Natural killer cell (primary cell): ENCODE measurements at regions not wholly inside any gene's neighbourhood (a gene's known extent, or its start where the extent isn't known, plus 50 kb on each side); places are given as distances from the start of the nearest gene placed in this dataset.
"Not testable (repeated sequence)": the region's sequence is repeated elsewhere in the genome, so short reads cannot be mapped to it uniquely, and the experiment has no call there.

ENCODE experiments used
- ATAC-seq, 3 donors: fragments of 150-1000 bp in 2 of 3; fragments of 200-7000 bp in 1 of 3; cut with Tn5 transposase; 1 replicate in 1 of 3; 2 replicates in 2 of 3; pipeline ENCODE4 v1.10.0; 2021; ENCODE audit warnings: mild to moderate bottlenecking in 2 of 3, moderate library complexity in 2 of 3
- DNase-seq, 2 donors: peaks; one replicate each; pipeline versions ENCODE4 v3.0.0 to v3.0.0-alpha.2; 2013 to 2021; ENCODE audit warnings: mixed read lengths in 1 of 2
- H3K27ac ChIP-seq: one replicate; pipeline ENCODE4 v1.5.1; 2013; ENCODE audit warnings: mild to moderate bottlenecking, low read length
- H3K27me3 ChIP-seq: one replicate; pipeline ENCODE4 v1.6.1; 2013; ENCODE audit warnings: low read length; ENCODE audit not compliant: control insufficient read depth, insufficient read depth
- H3K36me3 ChIP-seq: one replicate; pipeline ENCODE4 v1.6.1; 2013; ENCODE audit warnings: low read length; ENCODE audit not compliant: control insufficient read depth, insufficient read depth
- H3K4me1 ChIP-seq: one replicate; pipeline ENCODE4 v1.6.1; 2013; ENCODE audit warnings: low read length; ENCODE audit not compliant: control insufficient read depth, insufficient read depth
- H3K4me3 ChIP-seq: one replicate; pipeline ENCODE4 v1.5.1; 2013; ENCODE audit warnings: low read length
- H3K9me3 ChIP-seq: one replicate; pipeline ENCODE4 v1.6.1; 2013; ENCODE audit warnings: low read length; ENCODE audit not compliant: control insufficient read depth, insufficient read depth
- H3K27ac Mint-ChIP-seq, 2 donors: one replicate each; pipeline ENCODE4 v1.8.0; 2022; ENCODE audit warnings: mild to moderate bottlenecking in 2 of 2, mixed read lengths in 2 of 2, moderate library complexity in 1 of 2
- H3K27me3 Mint-ChIP-seq, 2 donors: one replicate each; pipeline ENCODE4 v1.8.0; 2022; ENCODE audit warnings: low read depth in 2 of 2, mixed read lengths in 2 of 2
- H3K36me3 Mint-ChIP-seq: one replicate; pipeline ENCODE4 v1.8.0; 2022; ENCODE audit warnings: mixed read lengths
- H3K4me1 Mint-ChIP-seq, 2 donors: one replicate each; pipeline ENCODE4 v1.8.0; 2022; ENCODE audit warnings: mixed read lengths in 2 of 2
- H3K4me3 Mint-ChIP-seq: one replicate; pipeline ENCODE4 v1.8.0; 2022; ENCODE audit warnings: mild to moderate bottlenecking, moderate library complexity, mixed read lengths
- H3K9me3 Mint-ChIP-seq, 2 donors: one replicate each; pipeline ENCODE4 v1.8.0; 2022; ENCODE audit warnings: mixed read lengths in 2 of 2
- CTCF ChIP-seq: fragments of 200-600 bp; IDR thresholded peaks from one replicate; pipeline ENCODE4 v1.8.0; 2022; ENCODE audit warnings: antibody characterized with exemption
- WGBS: methylation state at CpG from one replicate; pipeline ENCODE4 v1.1.7; 2013; ENCODE audit warnings: missing lambda C conversion rate; ENCODE audit not compliant: insufficient coverage; 5-methylcytosine and 5-hydroxymethylcytosine counted together
- intact Hi-C: fragments of 100-400 bp; cut with micrococcal nuclease; formaldehyde crosslinking; loops from one replicate; pipeline ENCODE4 v1.14.2; 2022

GRCh38 chr14:53840444-53840843 is 116.2 kb downstream of the BMP4 start:
- intact Hi-C loops: no loop called here
- Histone ChIP-seq H3K9me3 (peaks cover 8% of the 10 kb centered on the region), H3K27ac (no peak overlapping the region), H3K36me3 (no peaks in the 10 kb centered on the region), H3K4me1 (no peaks in the 10 kb centered on the region), H3K27me3 (no peaks in the 10 kb centered on the region), H3K4me3 (no peak overlapping the region)
- no peaks in the 10 kb centered on the region for H3K4me1 Mint-ChIP-seq
- 67% methylated on average over 2 of the region's 2 CpGs for WGBS
- H3K9me3 Mint-ChIP-seq: peaks cover 6 to 8% of the 10 kb centered on the region in 2 donors
- no peak overlapping the region for H3K27ac Mint-ChIP-seq
- TF ChIP-seq CTCF: no peak
- no peaks in the 10 kb centered on the region for H3K36me3 Mint-ChIP-seq
- DNase-seq (no peak), ATAC-seq (no peak)
- no peak overlapping the region for H3K4me3 Mint-ChIP-seq
- H3K27me3 Mint-ChIP-seq: no peaks in the 10 kb centered on the region

GRCh38 chr14:53838374-53838773 is 118.3 kb downstream of the BMP4 start:
- Histone ChIP-seq H3K27me3 (no peaks in the 10 kb centered on the region), H3K36me3 (no peaks in the 10 kb centered on the region), H3K27ac (no peak overlapping the region), H3K9me3 (peaks cover 8% of the 10 kb centered on the region), H3K4me1 (no peaks in the 10 kb centered on the region), H3K4me3 (no peak overlapping the region)
- intact Hi-C loops: no loop called here
- Mint-ChIP-seq H3K4me1 (no peaks in the 10 kb centered on the region), H3K9me3 (peaks cover 6 to 13% of the 10 kb centered on the region in 2 donors), H3K27ac (no peak overlapping the region), H3K36me3 (no peaks in the 10 kb centered on the region), H3K27me3 (no peaks in the 10 kb centered on the region), H3K4me3 (no peak overlapping the region)
- DNase-seq (no peak), ATAC-seq (no peak)
- WGBS: 70% methylated on average over 3 of the region's 4 CpGs
- TF ChIP-seq CTCF: no peak

DNA sequence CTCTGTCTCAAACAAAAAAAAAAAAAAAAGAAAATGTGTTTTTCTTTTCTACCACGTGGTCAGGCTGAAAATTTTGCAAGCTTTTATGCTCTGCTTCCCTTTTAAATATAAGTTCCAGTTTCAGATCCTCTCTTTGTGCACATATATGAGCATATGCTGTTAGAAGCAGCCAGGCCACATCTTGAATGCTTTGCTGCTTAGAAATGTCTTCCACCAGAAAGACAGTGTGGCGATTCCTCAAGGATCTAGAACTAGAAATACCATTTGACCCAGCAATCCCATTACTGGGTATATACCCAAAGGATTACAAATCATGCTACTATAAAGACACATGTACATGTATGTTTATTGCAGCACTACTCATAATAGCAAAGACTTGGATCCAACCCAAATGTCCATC is 119.0 kb downstream of the BMP4 start:
- H3K4me3 ChIP-seq, DNase-seq, H3K27ac Mint-ChIP-seq, H3K9me3 ChIP-seq, H3K27me3 ChIP-seq, H3K4me1 Mint-ChIP-seq, H3K36me3 ChIP-seq, H3K27ac ChIP-seq, H3K36me3 Mint-ChIP-seq, H3K27me3 Mint-ChIP-seq, H3K4me1 ChIP-seq, intact Hi-C loops, H3K4me3 Mint-ChIP-seq, ATAC-seq: not testable (repeated sequence)
- 75% methylated on average over 2 of the region's 2 CpGs for WGBS
- H3K9me3 Mint-ChIP-seq: peaks cover 6 to 13% of the 10 kb centered on the region in 2 donors

GRCh38 chr14:53836551-53836950 is 120.1 kb downstream of the BMP4 start:
- DNase-seq (no peak), ATAC-seq (no peak)
- Histone ChIP-seq H3K36me3 (no peaks in the 10 kb centered on the region), H3K27me3 (no peaks in the 10 kb centered on the region), H3K4me1 (no peaks in the 10 kb centered on the region), H3K9me3 (peaks cover 8% of the 10 kb centered on the region), H3K4me3 (no peak overlapping the region), H3K27ac (no peak overlapping the region)
- Mint-ChIP-seq H3K36me3 (no peaks in the 10 kb centered on the region), H3K9me3 (peaks cover 6 to 16% of the 10 kb centered on the region in 2 donors), H3K4me3 (no peak overlapping the region), H3K27me3 (no peaks in the 10 kb centered on the region), H3K4me1 (no peaks in the 10 kb centered on the region), H3K27ac (no peak overlapping the region)
- no peak for TF ChIP-seq CTCF
- 88% methylated on average over 2 of the region's 2 CpGs for WGBS
- intact Hi-C loops: no loop called here
